Fibroblast of skin of scalp (primary cell): ENCODE measurements at regions not wholly inside any gene's neighbourhood (a gene's known extent, or its start where the extent isn't known, plus 50 kb on each side); places are given as distances from the start of the nearest gene placed in this dataset.
A peak's percentile ranks its signal among the peaks of the same experiment; 100 is the strongest.

Experiments used
- DNase-seq: peaks from one replicate; pipeline ENCODE4 v3.0.0-alpha.2; 2013

- no peak for DNase-seq
These were observed 384.6 kb upstream of the KHDRBS2 start for GRCh38 chr6:62670490-62671223.

- DNase-seq, result no peak
These were observed 383.8 kb upstream of the KHDRBS2 start for GRCh38 chr6:62669831-62670230.

GRCh38 chr6:62652692-62653328 lies 366.8 kb upstream of the KHDRBS2 start:
- peak; percentile 1 for DNase-seq

GRCh38 chr6:62645274-62645673 lies 359.2 kb upstream of the KHDRBS2 start:
- DNase-seq, result no peak

DNA sequence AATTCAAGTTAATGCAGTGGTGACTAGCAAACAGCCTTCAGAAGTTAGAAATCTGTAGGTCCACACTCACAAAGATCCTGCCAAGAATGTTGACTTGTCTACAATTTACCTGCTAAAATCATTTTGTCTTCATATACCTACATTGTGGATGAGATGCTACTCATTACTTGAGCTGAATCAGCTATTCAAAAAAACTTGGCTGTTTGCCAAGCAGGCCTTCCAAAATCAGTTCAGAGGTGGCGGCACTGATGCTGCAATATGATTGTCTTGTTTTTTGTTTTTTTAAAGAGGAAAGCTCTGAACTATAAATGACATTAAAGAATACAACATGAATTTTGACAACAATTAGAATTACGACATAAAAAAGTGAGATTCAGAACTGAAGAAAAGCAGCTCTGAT lies 354.7 kb upstream of the KHDRBS2 start:
- DNase-seq, result no peak

GRCh38 chr6:62626661-62627060 lies 340.6 kb upstream of the KHDRBS2 start:
- DNase-seq, result no peak

DNA sequence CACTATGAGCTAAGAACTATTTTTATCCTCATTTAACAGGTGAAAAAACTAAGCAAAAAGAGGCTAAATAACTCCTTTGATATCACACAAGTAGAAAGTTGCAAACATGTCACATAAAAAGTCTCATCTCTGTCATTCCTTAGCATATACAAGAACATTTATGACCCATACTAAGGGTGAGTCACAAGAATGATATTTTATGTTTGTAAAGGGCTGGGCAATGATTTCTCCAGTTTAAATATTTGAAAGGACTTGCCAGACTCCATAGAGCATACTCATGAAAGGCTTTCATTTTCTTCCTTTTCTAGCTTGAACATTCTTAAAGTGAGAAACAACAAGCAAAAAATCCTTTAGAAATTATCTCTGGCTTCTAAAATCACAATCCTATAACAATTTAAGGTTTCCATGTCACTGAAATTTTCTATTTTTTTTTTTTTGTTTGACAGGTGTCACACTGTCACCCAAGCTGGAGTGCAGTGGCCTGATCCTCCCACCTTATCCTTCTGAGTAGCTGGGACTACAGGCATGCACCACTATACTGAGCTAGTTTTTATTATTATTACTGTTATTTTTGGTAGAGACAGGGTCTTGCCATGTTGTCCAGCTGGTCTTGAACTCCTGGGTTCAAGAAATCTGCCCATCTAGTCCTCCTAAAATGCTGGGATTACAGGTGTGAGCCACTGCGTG lies 338.0 kb upstream of the KHDRBS2 start:
- no peak for DNase-seq

DNA sequence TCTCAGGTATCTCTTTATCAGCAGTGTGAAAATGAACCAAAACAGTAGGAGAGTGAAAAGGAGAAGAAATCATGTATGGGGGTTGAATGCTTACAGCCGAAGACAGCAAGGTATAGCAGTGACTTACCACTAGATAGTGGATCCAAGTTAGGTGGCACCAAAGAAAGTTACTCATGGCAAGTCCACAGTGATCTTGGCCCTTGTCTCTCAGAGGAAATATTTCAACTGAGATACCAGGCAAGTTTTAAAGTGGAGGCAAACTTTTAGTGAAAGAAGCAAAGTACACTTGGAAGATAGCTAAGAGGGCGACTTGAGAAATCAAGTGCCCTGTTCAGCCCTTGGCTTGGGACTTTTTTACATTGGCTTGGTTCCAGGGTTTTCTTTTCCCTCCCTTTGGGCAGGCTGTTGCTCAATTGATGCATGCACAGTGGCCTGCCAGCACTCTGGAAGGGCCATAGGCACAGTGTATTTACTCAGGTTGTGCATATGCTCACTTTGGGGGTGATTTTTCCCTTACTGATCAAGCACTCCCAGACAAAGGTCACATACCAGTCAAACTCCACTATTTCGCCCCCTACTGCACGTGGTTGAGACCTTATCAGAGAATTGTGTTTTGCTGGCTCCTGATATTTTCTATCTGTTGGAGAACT lies 329.5 kb upstream of the KHDRBS2 start:
- no peak for DNase-seq

DNA sequence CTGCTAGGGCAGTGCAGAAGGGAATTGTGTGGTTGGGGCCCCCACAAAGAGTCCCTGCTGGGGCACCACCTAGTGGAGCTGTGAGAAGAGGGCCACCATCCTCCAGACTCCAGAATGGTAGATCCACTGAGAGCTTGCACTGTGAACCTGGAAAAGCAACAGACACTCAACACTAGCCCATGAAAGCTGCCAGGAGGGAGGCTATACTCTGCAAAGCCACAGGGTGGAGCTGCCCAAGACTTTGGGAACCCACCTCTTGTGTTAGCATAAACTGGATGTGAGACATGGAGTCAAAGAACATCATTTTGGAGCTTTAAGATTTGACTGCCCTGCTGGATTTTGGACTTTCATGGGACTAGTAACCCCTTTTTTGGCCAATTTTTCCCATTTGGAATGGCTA lies 328.4 kb upstream of the KHDRBS2 start:
- DNase-seq, result no peak

GRCh38 chr6:62613928-62614327 lies 327.9 kb upstream of the KHDRBS2 start:
- DNase-seq, result no peak

DNA sequence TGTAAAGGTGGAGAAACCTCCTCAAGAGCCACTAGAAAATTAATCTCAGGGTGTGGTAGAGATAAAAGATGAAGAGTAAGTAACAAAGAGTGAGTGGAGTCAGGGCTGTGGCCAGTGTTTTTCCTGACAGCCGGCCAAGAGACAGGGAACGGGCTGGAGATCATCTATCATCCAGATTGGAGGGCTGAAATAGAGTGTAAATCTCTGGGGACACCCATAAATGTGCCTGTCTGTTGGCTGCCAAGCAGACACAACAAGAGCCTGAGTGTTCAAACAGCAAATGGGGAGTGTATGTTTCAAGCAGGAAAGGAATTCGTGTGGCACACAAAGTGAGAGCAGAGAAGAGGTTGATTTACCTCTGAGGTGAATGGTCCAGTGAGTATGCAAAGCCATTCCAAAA lies 326.4 kb upstream of the KHDRBS2 start:
- no peak for DNase-seq

- no peak for DNase-seq
These were observed 284.3 kb upstream of the KHDRBS2 start for GRCh38 chr6:62570372-62570771.

DNA sequence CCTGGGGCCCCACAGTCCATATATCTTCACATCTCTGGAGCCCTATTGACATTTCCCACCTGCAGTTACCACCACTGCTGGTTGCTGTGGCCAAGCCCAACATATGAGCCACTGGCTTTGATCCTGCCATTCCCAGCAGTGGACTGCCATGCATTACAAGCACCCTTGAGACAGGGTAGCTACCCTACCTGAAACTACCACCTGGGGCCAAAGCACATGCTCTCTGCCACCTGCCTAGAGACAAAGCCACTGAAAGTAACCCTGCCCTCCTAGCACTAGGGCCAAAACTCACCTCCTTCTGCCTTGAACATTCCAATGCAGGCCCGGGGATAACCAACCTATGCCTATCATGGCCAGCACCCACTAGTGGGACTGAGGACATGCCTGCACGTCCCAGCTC lies 255.5 kb upstream of the KHDRBS2 start:
- no peak for DNase-seq

GRCh38 chr6:62530985-62531384 lies 245.0 kb upstream of the KHDRBS2 start:
- DNase-seq, result no peak

- no peak for DNase-seq
These were observed 243.0 kb upstream of the KHDRBS2 start for GRCh38 chr6:62528894-62529526.

DNA sequence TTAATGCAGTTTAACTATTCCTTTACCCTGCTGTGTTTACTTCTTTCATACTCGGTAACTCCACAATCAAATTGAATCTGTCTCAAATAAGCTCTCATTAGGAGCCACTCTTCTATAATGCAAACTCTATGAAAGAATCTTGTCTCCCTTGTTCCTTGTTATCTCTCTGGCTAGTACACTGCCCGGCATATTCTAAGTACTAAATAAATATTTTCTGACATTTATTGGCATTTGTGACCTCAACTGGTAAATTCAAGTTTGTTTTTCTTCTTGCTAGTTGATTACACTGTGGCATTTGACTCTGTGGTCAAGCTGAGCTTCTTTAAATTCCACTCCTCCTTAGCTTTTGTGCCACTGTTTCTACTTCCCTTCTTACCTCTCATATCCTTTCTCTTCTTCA lies 237.6 kb upstream of the KHDRBS2 start:
- no peak for DNase-seq

- no peak for DNase-seq
These were observed 233.5 kb upstream of the KHDRBS2 start for GRCh38 chr6:62519574-62519973.

GRCh38 chr6:62516291-62517141 lies 230.5 kb upstream of the KHDRBS2 start:
- no peak for DNase-seq

DNA sequence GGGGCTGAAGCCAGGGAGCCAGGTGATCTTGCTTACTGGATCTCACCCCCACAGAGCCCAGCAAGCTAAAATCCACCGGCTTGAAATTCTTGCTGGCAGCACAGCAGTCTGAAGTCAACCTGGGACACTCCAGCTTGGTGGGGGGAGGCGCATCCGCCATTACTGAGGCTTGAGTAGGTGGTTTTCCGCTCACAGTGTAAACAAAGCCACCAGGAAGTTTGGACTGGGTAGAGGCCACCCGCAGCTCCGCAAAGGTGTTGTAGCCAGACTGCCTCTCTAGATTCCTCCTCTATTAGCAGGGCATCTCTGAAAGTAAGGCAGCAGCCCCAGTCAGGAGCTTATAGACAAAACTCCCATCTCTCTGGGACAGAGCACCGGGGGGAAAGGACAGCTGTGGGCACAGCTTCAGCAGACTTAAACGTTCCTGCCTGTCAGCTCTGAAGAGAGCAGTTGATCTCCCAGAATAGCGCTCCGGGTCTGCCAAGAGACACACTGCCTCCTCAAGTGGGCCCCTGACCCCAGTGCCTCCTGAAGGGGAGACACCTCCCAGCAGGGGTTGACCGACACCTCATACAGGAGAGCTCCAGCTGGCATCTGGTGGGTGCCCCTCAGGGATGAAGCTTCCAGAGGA lies 206.3 kb upstream of the KHDRBS2 start:
- DNase-seq, result no peak

GRCh38 chr6:62480544-62480943 lies 194.5 kb upstream of the KHDRBS2 start:
- DNase-seq, result no peak

GRCh38 chr6:62479697-62480220 lies 193.7 kb upstream of the KHDRBS2 start:
- no peak for DNase-seq
